Vagina (tissue), 2 donors: ENCODE measurements at regions not wholly inside any gene's neighbourhood (a gene's known extent, or its start where the extent isn't known, plus 50 kb on each side); places are given as distances from the start of the nearest gene placed in this dataset.

Source experiments
- DNase-seq, 2 donors: peaks; one replicate each; pipeline ENCODE4 v3.0.0-alpha.2; 2017; ENCODE audit errors: extremely low spot score in 2 of 2
- H3K27ac ChIP-seq: fragments of 200-600 bp; sonication (generic); one replicate; pipeline ENCODE4 v1.5.1; 2019
- H3K27me3 ChIP-seq: fragments of 200-600 bp; sonication (generic); one replicate; pipeline ENCODE4 v1.5.1; 2019
- H3K36me3 ChIP-seq, 2 donors: fragments of 200-600 bp; sonication (generic); one replicate each; pipeline ENCODE4 v1.5.1; 2017 to 2019
- H3K4me1 ChIP-seq: fragments of 200-600 bp; sonication (generic); one replicate; pipeline ENCODE4 v1.5.1; 2019
- H3K4me3 ChIP-seq, 2 donors: fragments of 200-600 bp; sonication (generic); 1 replicate in 1 of 2; 2 replicates in 1 of 2; pipeline ENCODE4 v1.5.1; 2016 to 2019
- H3K9me3 ChIP-seq: fragments of 200-600 bp; sonication (generic); one replicate; pipeline ENCODE4 v1.5.1; 2019
- CTCF ChIP-seq, 3 experiments: fragments of 450-650 bp in 2 of 3; fragments of 200-600 bp in 1 of 3; sonication (generic) in 1 of 3; IDR thresholded peaks; one replicate each; pipeline ENCODE4 v1.5.1; 2017 to 2019; ENCODE audit warnings: antibody characterized with exemption in 3 of 3, mild to moderate bottlenecking in 2 of 3, moderate library complexity in 2 of 3
- POLR2A ChIP-seq, 2 donors: fragments of 450-650 bp; IDR thresholded peaks; one replicate each; pipeline ENCODE4 v1.6.1; 2017; ENCODE audit warnings: antibody characterized with exemption in 2 of 2, mild to moderate bottlenecking in 2 of 2, moderate library complexity in 2 of 2
- POLR2AphosphoS5 ChIP-seq, 2 donors: sonication (generic); formaldehyde crosslinking; IDR thresholded peaks; one replicate each; pipeline ENCODE4 v1.9.0; 2017; ENCODE audit warnings: antibody characterized with exemption in 2 of 2, mild to moderate bottlenecking in 2 of 2, low read depth in 1 of 2; ENCODE audit not compliant: insufficient read depth in 1 of 2
- intact Hi-C: fragments of 100-400 bp; cut with DNase I; formaldehyde crosslinking; loops from one replicate; pipeline ENCODE4 v1.15.1; 2023

GRCh38 chr7:12870219-12870618 lies 182.8 kb downstream of the ARL4A start:
- Histone ChIP-seq H3K36me3 (no peaks in the 10 kb centered on the region), H3K27me3 (no peaks in the 10 kb centered on the region), H3K27ac (no peak overlapping the region), H3K9me3 (no peaks in the 10 kb centered on the region), H3K4me3 (no peak overlapping the region), H3K4me1 (no peaks in the 10 kb centered on the region)
- intact Hi-C loops: no loop called here
- TF ChIP-seq POLR2AphosphoS5 (IDR thresholded peaks at IDR 0.05; ENCODE audit: insufficient read depth in 1 of 2, low read depth in 1 of 2) (no peak), POLR2A (IDR thresholded peaks at IDR 0.05) (no peak), CTCF (IDR thresholded peaks at IDR 0.05) (no peak)
- DNase-seq: no peak

GRCh38 chr7:12872487-12872886 lies 185.1 kb downstream of the ARL4A start:
- H3K4me3 ChIP-seq: no peak overlapping the region
- no peak for DNase-seq
- intact Hi-C loops: no loop called here
- H3K36me3 ChIP-seq: no peaks in the 10 kb centered on the region
- H3K9me3 ChIP-seq: no peaks in the 10 kb centered on the region
- no peaks in the 10 kb centered on the region for H3K27me3 ChIP-seq
- no peak overlapping the region for H3K27ac ChIP-seq
- H3K4me1 ChIP-seq: no peaks in the 10 kb centered on the region
- no peak for TF ChIP-seq POLR2AphosphoS5 (IDR thresholded peaks at IDR 0.05; ENCODE audit: insufficient read depth in 1 of 2, low read depth in 1 of 2)
- TF ChIP-seq POLR2A (IDR thresholded peaks at IDR 0.05): no peak
- no peak for TF ChIP-seq CTCF (IDR thresholded peaks at IDR 0.05)

- TF ChIP-seq POLR2A (IDR thresholded peaks at IDR 0.05): no peak
- no peaks in the 10 kb centered on the region for H3K27me3 ChIP-seq
These were observed 186.1 kb downstream of the ARL4A start for GRCh38 chr7:12873571-12873970.

GRCh38 chr7:12879139-12879538 lies 191.7 kb downstream of the ARL4A start:
- Histone ChIP-seq H3K36me3 (no peaks in the 10 kb centered on the region), H3K4me1 (no peaks in the 10 kb centered on the region), H3K9me3 (no peaks in the 10 kb centered on the region), H3K27ac (no peak overlapping the region), H3K27me3 (no peaks in the 10 kb centered on the region), H3K4me3 (no peak overlapping the region)
- no peak for DNase-seq
- intact Hi-C loops: no loop called here
- no peak for TF ChIP-seq CTCF (IDR thresholded peaks at IDR 0.05)
- no peak for TF ChIP-seq POLR2AphosphoS5 (IDR thresholded peaks at IDR 0.05; ENCODE audit: insufficient read depth in 1 of 2, low read depth in 1 of 2)
- no peak for TF ChIP-seq POLR2A (IDR thresholded peaks at IDR 0.05)

More at GRCh38 chr7:12873571-12873970, 186.1 kb downstream of the ARL4A start:
- H3K36me3 ChIP-seq: no peaks in the 10 kb centered on the region
- no peaks in the 10 kb centered on the region for H3K4me1 ChIP-seq
- intact Hi-C loops: no loop called here
- H3K27ac ChIP-seq: no peak overlapping the region
- H3K9me3 ChIP-seq: no peaks in the 10 kb centered on the region
- no peak for DNase-seq
- no peak overlapping the region for H3K4me3 ChIP-seq

GRCh38 chr7:12881712-12882111 lies 194.3 kb downstream of the ARL4A start:
- no peak for TF ChIP-seq CTCF (IDR thresholded peaks at IDR 0.05)
- TF ChIP-seq POLR2AphosphoS5 (IDR thresholded peaks at IDR 0.05; ENCODE audit: insufficient read depth in 1 of 2, low read depth in 1 of 2): no peak
- no peak for TF ChIP-seq POLR2A (IDR thresholded peaks at IDR 0.05)
- no peaks in the 10 kb centered on the region for H3K4me1 ChIP-seq
- no peak overlapping the region for H3K4me3 ChIP-seq
- no peaks in the 10 kb centered on the region for H3K36me3 ChIP-seq
- no peaks in the 10 kb centered on the region for H3K27me3 ChIP-seq
- H3K27ac ChIP-seq: no peak overlapping the region
- no peaks in the 10 kb centered on the region for H3K9me3 ChIP-seq
- intact Hi-C loops: no loop called here
- no peak for DNase-seq

- no peaks in the 10 kb centered on the region for H3K27me3 ChIP-seq
- intact Hi-C loops: no loop called here
- no peaks in the 10 kb centered on the region for H3K9me3 ChIP-seq
- H3K36me3 ChIP-seq: no peaks in the 10 kb centered on the region
- H3K4me1 ChIP-seq: no peaks in the 10 kb centered on the region
- no peak overlapping the region for H3K27ac ChIP-seq
- no peak for DNase-seq
- no peak overlapping the region for H3K4me3 ChIP-seq
- TF ChIP-seq POLR2A (IDR thresholded peaks at IDR 0.05) (no peak), POLR2AphosphoS5 (IDR thresholded peaks at IDR 0.05; ENCODE audit: insufficient read depth in 1 of 2, low read depth in 1 of 2) (no peak), CTCF (IDR thresholded peaks at IDR 0.05) (no peak)
These were observed 195.3 kb downstream of the ARL4A start for GRCh38 chr7:12882710-12883109.
